Activated CD8-positive, alpha-beta memory T cell treated with anti-CD3 and anti-CD28 coated beads for 1 hour (primary cell): ENCODE measurements at regions not wholly inside any gene's neighbourhood (a gene's known extent, or its start where the extent isn't known, plus 50 kb on each side); places are given as distances from the start of the nearest gene placed in this dataset.

Experiments
- DNase-seq, 2 donors: peaks; one replicate each; pipeline ENCODE4 v3.0.0-alpha.2; 2020; ENCODE audit warnings: low read depth in 1 of 2; ENCODE audit errors: extremely low read depth in 1 of 2

DNA sequence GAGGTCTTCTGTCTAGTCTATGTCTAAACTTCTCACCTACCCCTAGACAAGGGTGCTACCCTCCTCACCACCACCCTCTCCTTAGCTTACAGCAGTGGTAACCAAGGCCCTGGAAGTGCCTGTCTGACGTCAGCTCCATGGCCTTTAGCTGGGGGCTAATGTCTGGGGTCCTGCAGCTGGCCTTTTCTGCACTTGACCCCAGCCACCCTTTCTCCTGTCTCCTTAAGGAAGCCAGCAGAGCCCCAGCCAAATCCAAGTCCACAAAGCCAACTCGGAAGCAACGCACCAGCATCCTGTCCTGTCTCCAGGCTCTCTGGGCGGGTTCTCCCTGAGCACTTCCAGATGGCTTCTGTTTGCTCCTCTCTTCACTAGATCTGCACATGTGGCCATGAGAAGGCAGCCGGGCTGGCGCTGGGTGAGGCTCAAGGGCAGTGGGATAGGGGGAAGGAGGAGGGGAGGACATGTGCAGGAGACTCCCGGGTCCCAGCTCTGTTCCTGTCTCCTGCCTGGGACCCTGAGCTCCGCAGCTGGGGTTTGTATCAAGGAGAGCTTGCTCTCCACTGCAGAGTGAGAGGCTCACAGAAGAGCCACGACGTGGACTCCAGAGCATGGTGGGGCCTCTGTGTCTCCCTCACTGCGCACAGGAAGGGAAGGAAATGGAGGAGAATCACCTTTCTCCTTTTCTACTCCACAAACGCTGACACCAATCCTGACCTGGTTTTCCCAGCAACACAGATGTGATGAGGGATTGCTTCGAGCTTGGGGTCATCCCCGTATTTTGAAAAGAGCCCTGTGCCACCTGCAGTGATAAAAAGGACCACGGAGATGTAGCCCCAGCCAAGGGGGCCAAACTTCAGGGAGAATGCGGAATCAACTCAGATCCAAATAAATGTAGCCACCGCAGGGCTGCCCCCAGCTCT lies 204.2 kb downstream of the USP12 start:
- no peak for DNase-seq

DNA sequence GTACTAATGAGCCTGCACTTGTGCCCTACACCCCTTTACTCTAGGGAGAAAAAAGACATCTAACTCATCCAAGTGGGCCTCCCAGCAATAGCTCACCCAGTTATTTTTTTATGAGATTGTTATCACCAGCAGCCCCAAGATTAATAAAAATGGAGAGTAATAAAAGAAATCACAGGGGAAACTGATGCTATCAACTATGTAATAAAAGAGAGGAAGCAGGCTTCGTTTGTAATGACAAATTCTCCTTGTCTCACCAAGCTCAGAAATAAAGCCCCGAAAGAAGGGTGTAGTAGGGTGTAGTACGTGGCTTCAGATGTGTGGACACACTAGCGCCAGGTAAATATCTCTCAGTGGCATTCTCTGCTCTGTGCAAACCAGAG lies 204.9 kb downstream of the USP12 start:
- DNase-seq, result no peak

DNA sequence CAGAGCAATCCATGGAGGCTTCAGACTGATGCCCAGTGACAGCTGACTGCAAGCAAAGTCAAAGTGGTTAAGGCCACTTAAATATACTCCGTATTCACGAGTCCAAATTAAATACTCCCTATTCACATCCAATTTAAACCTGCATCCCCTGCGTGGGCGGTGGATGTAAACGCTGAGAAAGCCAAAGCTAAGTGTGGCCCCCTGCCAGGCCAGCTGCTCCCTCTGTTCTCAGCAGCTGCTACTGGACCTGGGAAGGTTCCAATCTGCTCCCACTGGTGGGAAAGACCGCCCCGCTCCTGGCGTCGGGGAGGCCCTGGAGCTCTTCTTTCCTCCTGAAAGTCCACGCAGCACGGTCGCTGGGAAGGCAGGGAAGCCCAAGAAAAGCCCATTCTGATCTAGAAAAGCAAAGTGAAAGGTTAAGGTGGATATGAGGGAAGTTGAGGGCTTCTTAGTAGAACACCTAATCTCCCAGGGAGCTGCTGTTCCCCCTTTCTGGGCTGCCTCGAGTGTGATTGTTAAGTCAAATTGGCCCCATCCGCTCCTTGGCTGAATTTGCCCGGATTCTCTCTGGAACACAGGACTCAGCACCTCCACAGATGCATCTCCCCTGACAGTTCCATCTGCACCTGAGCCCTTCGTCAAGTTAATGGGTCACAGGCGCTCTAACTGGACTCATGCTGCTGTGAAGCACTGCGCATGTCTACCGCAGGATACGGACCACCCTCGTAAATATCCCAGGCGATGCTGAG lies 205.5 kb downstream of the USP12 start:
- DNase-seq, result no peak

DNA sequence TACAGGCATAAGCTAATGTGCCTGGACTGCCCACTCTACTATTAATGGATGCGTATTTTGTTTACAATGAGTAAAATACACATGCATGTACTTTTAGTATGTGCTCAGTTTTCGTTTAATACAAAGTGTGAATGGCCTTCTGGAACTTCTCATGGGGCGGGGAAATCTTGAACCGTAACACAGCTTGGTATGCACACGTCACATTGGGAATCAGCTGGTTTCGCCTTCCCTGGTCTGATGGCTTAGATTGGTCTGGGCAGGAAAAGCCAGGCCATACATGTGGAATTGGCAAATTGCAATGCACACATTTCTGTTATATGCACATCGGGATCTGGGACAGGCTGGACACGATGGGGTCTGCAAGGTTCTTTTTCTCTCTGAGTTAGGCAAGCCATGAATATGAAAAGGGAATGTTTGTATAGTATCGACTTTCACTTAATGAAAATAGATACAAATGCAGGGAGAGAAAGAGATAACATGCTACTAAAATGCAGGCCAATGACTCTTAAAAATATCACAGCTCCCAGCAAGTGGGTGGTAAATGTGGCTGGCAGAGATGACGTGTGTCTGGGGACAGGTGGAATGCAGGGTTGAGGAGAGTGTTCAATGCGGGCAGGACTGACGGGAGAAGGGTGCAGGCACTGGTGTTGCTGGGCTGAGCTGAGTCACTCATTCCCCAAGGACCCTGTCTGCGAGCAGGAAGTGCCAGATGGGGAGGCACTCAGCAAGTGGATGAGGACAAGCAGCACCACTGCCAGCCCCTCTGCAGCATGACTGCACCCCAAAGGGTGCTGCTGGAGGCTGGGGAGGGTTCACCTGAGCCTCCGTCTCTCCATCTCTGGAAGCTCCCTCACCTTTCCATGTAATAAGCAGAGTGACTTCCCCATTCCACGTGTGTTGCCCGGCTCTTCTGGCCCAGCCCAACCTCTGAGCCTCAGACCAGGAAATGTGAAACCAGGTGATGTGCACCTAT lies 204.0 kb upstream of the GPR12 start:
- DNase-seq, result no peak

DNA sequence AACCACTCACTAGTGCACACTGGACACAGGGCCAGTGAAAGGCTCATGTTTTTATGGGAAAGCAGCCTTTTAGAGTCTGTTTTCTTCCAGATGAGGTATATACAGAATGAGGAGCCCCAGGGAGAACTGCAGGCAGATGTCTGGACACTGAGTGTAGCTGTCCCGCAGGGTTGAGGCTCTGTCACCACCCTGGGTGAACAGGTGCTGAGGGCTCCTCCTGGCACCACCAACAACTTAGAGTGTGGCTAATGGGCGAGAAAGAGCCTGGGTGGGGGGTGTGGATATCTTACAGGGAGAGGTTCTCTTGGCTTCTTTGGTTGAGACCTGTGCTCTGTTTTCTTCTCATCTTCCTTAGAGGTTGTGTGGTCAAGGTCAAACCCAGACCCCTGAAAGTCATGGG lies 202.1 kb upstream of the GPR12 start:
- no peak for DNase-seq

DNA sequence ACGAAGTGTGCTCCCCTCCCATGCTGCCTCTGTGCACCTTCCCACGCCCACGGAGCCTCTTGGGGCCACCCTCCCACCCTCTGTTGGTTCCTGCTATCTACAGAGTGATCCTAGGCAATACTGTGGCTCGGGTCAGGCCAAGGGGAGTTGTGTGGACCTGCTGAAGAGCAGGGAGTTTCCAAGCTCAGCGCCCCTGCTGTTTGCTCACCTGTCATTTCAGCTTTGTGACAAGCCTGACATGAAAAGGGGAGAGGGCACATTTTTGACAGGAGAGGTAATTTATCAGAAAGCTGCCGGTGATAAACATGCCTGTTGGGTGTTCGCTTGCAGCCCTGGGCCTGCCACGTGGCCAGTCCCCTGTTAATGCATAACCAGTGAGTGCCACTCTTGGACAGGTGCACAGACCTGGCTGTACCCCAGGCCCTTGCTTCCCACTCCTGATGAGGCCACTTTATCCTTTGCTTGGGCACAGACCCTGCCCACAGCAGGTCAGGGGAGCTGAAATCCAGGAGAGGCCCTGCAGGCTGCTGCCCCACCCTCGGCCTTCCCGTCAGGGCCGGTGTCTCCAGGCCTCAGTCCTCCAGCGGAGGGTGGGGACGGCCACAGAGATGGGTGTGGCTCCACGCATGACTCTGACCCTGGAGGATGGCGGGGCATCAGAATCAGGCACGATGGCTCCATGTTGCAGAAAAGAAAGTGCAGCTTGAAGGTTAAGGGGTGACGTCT lies 201.5 kb upstream of the GPR12 start:
- DNase-seq, result no peak

DNA sequence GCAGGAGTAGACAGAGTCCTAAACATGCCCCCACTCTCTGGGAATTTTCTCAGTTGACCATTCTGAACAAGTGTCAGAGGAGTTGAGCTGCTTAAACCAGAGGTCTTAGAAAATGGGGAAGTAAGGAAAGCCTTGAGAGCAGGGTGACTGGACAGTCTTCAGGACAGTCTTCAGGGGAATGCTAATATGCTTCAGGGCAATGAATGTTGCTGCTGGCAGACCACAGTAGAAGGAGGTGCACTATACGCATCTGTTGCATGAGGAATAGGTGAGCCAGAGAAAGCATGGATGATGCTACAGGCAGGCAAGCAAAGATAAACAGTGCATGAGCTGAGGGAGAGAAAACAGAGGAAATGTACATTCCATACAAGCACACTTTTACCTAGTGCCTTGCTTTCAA lies 196.6 kb upstream of the GPR12 start:
- DNase-seq, result no peak

DNA sequence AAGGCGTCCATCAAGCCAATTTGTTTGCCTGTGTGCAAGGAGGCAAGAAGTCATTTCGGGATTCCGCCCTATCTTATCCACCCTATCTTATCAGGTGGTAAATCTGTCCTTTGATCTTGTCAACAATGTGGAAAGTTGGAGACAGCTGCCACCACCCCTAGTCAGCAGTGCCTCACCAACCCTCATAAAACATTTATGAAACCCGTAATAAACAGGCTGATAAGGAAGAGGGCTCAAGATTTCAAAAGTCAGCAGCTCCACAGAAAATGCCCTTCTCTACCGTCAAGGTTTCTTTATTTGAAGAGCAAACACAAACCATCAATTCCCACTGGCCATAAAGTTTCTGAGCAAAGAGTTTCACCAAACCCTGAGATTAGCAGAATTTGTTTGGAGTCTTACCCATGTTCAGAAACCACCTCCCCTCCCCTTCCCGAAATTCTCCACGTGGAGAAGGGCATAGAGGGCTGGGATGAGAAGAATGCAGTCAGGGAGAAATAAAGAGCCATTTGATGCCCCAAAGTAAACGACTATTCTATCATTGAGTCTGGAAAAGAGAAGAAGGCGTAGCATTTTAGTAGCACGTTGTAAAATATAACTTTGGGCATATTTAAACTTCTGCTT lies 196.0 kb upstream of the GPR12 start:
- no peak for DNase-seq

DNA sequence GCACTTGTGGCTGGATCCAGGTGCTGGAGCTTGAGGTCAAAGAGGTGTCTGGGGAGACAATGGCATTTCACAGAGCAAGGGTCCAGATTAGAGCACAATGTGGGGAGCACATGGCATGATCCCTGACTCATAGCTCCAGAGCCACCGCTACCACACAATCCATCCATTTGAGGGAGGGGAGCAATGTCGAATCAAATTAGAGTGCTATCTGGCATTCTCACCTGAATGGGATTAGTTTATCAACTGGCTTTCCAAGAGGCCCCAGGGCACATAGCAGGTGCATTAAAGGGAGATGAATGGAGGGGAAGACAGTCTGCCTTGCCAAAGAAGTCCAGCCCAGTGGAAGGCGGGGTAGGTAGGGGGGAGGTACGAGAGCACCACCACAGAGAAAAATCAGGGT lies 194.4 kb upstream of the GPR12 start:
- DNase-seq, result no peak

DNA sequence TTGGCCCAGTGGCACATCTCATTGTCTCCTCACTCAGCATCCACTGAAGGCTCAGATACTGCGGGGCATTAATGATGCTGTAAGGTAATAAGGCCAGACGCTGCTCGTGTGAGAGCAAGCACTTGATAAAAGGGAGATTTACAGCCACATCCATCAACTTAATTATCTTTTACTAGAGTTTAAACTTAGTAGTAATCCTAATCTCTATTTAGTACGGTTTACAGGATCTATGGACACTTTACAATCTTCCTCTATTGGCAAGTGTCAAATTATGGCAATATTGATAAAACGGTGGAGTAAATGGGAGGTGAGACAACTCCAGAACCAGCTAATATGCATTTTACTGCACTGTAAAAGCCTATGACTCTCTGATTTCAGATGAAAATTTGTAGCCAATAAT lies 192.7 kb upstream of the GPR12 start:
- no peak for DNase-seq

DNA sequence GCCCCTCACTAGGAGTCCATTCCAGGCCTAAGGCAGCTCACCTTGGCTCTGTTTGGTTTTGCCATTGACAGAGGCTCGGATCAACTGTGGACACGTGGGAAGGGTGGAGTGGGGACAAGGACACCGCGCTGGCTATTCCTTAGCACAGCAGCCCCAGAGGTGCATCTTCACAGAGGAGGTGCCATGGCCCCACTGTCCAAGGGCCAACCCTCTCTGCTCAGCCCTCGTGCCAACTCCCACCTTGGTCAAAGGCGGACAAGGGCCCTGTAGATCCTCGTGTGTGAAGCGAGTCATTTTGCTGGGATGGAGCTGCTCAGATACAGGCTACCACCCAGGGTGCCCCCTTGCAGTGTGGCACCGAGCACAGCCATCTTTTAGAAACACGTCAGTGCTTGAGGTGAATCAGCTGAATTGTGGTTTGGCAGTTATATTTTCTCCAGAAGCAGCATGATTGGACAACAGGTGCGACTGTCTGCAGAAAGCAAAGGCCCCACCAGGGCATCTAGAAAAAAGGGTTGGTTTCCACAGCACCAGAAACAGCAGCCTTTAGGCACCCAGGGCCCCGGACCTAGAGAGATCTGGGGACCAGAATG lies 192.1 kb upstream of the GPR12 start:
- DNase-seq, result no peak

DNA sequence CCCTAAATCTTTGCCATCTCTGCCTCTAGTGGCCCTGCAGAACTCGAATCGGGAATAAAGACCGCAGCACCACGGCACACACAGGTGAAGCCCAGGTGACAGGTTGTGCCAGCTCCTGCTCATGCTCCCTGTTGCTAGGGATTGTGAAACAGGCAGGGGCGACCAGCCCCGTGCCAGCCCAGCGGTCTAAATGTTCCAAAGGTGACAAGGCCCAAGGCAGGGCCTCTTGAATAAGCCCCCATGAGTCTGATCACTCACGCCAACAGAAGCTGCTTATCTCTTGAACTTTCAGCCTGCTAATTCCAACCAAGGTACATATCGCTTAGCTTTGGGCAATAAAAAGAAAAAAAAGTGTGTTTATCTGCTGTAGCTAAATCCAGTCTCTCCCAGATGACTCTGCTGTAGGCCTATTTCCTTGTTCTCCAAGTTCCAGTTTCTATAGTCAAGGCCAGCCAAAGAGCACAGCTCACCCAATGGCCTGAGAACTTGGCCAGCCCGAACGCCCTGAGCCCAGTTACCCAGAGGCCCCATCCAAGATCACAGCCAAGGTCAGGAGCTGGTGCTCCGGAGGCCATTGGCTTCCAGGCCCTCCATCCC lies 191.1 kb upstream of the GPR12 start:
- no peak for DNase-seq

DNA sequence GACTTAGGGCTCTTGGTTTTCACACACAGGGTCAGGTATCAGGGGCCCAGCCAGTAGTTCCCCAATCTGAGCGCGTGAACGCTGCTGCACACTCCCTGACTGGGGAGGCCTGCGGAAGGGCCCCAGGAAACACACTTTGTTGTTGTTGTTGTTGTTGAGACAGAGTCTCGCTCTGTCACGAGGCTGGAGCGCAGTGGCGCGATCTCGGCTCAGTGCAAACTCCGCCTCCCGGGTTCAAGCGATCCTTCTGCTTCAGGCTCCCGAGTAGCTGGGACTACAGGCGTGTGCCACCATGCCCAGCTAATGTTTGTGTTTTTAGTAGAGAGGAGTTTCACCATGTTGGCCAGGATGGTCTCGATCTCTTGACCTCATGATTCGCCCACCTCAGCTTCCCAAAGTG lies 190.4 kb upstream of the GPR12 start:
- DNase-seq, result no peak

DNA sequence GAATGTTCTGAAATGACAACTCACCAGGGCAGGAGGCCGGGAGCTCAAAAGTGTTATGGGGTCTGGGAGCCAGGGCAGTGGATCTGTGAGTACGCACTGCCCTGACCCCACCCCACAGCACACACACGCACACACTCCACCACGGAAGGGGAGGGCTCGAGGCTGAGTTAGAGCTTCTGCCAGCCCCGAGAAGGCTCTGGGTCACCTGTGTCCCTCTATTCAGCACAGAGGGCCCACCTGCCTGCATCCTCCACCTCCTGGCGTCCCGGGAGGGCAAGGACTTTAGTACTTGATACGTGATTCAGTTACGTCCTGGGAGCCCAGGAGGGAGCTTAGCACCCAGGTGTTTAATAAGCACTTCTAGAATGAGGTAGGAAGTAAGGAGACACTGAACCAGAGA lies 190.0 kb upstream of the GPR12 start:
- DNase-seq, result no peak

DNA sequence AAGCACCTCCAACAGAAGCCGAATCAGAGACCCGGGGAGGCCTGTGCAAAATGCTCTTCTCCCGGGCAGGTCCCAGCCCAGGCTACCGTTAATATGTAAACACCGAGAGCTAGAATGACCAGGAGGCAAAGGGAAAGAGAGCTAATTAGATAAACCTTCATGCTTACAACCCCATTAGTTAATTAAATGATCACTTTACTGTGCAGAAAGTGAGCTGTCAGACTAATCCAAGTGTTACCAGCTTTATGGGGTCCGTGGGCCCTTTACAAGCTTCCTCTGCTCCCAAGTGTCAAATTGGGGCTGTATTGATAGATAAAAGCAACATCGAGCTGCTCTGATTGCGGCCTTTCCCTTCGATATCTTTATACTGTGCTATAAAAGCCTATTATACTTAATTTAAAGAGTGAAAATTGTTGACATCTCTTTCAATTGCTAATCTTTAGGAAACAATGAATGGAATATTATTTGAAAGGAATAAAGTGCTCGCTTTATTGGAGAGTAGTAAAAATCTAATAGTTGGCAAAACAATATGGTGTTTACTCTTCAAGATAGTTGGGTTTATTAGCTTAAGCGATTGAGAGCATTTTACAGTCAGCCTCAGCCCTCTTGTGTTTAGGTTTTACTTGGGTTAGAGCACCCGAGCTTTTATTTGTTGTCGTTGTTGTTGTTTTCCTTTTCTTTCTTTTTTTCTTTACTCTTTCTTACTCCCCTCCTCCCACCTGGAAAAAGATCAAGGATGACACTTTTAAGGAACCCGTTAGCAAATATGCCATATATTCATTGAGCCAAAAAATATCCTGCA lies 189.3 kb upstream of the GPR12 start:
- DNase-seq, result no peak

DNA sequence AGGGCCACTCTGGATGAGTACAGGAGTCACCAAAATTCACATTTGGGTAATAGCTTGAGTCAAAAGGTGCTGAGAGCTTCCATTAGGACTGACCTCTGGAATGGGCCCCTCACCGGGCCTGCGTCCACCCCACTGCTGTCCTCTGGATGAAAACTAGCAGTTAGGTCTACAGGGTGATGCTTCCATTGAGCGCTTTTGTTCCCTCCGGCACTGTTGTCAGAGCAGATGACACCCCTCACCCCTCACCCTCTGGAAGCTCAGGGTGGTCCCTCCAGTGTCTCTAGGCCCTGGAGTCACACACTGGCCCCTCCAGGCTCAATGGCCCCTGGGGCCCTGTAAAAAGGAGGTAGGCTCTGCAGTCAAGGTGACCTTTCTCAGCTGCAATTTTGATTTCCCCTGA lies 187.8 kb upstream of the GPR12 start:
- no peak for DNase-seq

DNA sequence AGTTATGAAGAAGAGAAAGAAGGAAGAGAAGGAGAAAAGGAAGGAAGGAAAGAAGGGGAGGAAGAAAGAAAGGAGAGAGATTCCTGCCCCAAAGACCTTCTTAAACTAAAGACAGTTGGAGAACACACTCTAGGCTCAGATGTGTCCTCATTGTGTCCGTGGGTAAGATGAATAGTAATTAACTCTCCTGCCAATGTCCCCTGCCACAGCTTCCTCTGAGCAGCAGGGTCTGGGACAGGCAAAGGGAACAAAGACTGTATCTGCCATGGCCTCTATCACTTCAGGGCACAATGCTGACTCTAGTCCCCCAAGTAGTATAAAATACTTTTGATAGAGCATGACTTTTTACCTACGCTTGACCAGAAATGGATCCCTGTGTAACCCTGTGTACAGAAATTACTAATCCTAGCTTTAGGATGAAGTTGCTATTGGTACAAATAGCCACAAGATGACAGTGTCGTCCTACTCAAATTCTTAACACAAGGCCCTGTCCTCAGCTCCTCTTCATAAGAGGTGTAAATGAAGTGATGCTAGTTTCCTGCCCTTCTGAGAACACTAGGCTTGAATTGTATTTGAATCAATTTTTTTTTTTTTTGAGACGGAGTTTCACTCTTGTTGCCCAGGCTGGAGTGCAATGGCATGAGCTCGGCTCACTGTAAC lies 186.2 kb upstream of the GPR12 start:
- no peak for DNase-seq

DNA sequence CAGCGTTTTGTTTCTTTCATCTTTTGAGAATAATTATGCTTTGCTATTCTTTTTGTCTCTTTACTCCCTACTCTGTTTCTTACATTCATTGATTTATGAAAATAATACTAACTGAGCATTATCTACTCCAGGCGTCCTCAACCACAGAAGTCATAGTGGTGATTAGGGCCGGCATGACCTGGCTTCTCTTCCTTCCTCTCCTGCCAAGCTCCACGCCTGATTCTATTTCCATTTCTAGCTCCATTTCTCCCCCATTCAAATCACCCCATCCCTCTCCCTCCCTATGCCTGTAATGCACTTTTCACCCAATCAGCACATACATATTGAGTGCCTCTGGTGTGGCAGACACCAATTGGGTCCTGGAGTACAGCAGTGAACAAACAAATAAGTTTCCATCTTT lies 183.2 kb upstream of the GPR12 start:
- no peak for DNase-seq
